K562 (cell line): ENCODE measurements at regions not wholly inside any gene's neighbourhood (a gene's known extent, or its start where the extent isn't known, plus 50 kb on each side); places are given as distances from the start of the nearest gene placed in this dataset.
"Not testable (repeated sequence)": the region's sequence is repeated elsewhere in the genome, so short reads cannot be mapped to it uniquely, and the experiment has no call there.

Experiments
- ATAC-seq: fragments of 200-7000 bp; cut with Tn5 transposase; 3 replicates; pipeline ENCODE4 v1.9.1; 2020; ENCODE audit warnings: moderate library complexity
- BruUV-seq: library from RNA; stranded (reverse); fragments of 400-500 nt; replicated peaks from 2 replicates; lab custom pipeline; 2021; lab: Mats Ljungman, UMichigan
- CTCF ChIA-PET: fragments of 300-600 bp; formaldehyde crosslinking; extraction: SDS; loops from one replicate; lab custom pipeline; 2021; ENCODE audit warnings: low intra/inter-chr PET ratio; lab: Yijun Ruan, JAX
- POLR2A ChIA-PET: fragments of 300-600, 350-650 bp; sonication (Branson Sonifier 250); formaldehyde crosslinking; extraction: SDS; loops from one replicate; lab custom pipeline; 2021; ENCODE audit warnings: antibody characterized with exemption, inconsistent platforms; lab: Yijun Ruan, JAX
- DNase-seq, 4 experiments: peaks; one replicate each; pipeline versions ENCODE4 v3.0.0 to v3.0.0-alpha.2; 2011 to 2018; ENCODE audit warnings: low spot score in 3 of 4, mixed read lengths in 3 of 4; ENCODE audit errors: extremely low read depth in 1 of 4
- FAIRE-seq: peaks from 2 replicates; lab custom pipeline; 2011; peaks lifted over from hg19 to GRCh38; lab: Jason Lieb, UNC
- H2AFZ ChIP-seq: 2 replicates; pipeline ENCODE4 v1.6.0; 2011; ENCODE audit warnings: low read depth, low read length, control low read depth, inconsistent platforms
- H3K27ac ChIP-seq: fragments of 200-600 bp; 3 replicates; pipeline ENCODE4 v1.8.0; 2011; ENCODE audit warnings: low read depth, mild to moderate bottlenecking, control low read depth, inconsistent platforms, low read length, moderate library complexity, mixed read lengths; ENCODE audit errors: extremely low read depth
- H3K27me3 ChIP-seq, 2 experiments: fragments of 300-600 bp in 1 of 2; 2 replicates in 1 of 2; 3 replicates in 1 of 2; pipeline versions ENCODE4 v1.6.0 to v1.8.0; 2011; ENCODE audit warnings: inconsistent platforms in 2 of 2, low read length in 2 of 2, mild to moderate bottlenecking in 1 of 2, mixed read lengths in 1 of 2, moderate library complexity in 1 of 2; ENCODE audit not compliant: control insufficient read depth in 2 of 2, insufficient read depth in 2 of 2
- H3K36me3 ChIP-seq: fragments of 300-600 bp; 3 replicates; pipeline ENCODE4 v1.8.0; 2011; ENCODE audit warnings: mild to moderate bottlenecking, low read length, inconsistent platforms; ENCODE audit not compliant: control insufficient read depth, insufficient read depth
- H3K4me1 ChIP-seq, 2 experiments: fragments of 200-600 bp in 1 of 2; replicated peaks in 1 of 2; 2 replicates in 1 of 2; 3 replicates in 1 of 2; pipeline versions ENCODE4 v1.5.1 to v1.8.0; 2011; ENCODE audit warnings: inconsistent platforms in 2 of 2, low read length in 2 of 2, mild to moderate bottlenecking in 1 of 2, mixed read lengths in 1 of 2, moderate library complexity in 1 of 2; ENCODE audit not compliant: control insufficient read depth in 2 of 2, insufficient read depth in 2 of 2
- H3K4me2 ChIP-seq: 2 replicates; pipeline ENCODE4 v1.6.1; 2011; ENCODE audit warnings: low read length, control low read depth, inconsistent platforms, mixed read lengths; ENCODE audit not compliant: insufficient read depth
- H3K4me3 ChIP-seq: fragments of 200-600 bp; sonication (generic), shearing (Covaris generic); 2 replicates; pipeline ENCODE4 v1.5.1; 2016; ENCODE audit warnings: control low read depth, inconsistent platforms
- H3K79me2 ChIP-seq: fragments of 200-600 bp; 3 replicates; pipeline ENCODE4 v1.8.0; 2011; ENCODE audit warnings: low read length, inconsistent platforms; ENCODE audit not compliant: control insufficient read depth, insufficient read depth
- H3K9ac ChIP-seq, 2 experiments: 2 replicates each; pipeline versions ENCODE4 v1.6.0 to v1.6.1; 2011; ENCODE audit warnings: low read depth in 2 of 2, low read length in 2 of 2, control low read depth in 1 of 2, inconsistent platforms in 1 of 2, mild to moderate bottlenecking in 1 of 2, mixed read lengths in 1 of 2; ENCODE audit not compliant: insufficient read depth in 1 of 2
- H3K9me1 ChIP-seq: one replicate; pipeline ENCODE4 v1.6.0; 2011; ENCODE audit warnings: inconsistent platforms, mild to moderate bottlenecking, low read length, moderate library complexity; ENCODE audit not compliant: control insufficient read depth, insufficient read depth
- H3K9me3 ChIP-seq: replicated peaks from 2 replicates; pipeline ENCODE4 v1.5.1; 2011; ENCODE audit warnings: low read depth, low read length, inconsistent platforms; ENCODE audit not compliant: control insufficient read depth, insufficient read depth
- H4K20me1 ChIP-seq: replicated peaks from 2 replicates; pipeline ENCODE4 v1.6.1; 2011; ENCODE audit warnings: low read length, inconsistent platforms, mixed read lengths; ENCODE audit not compliant: control insufficient read depth, insufficient read depth
- ZNF316 ChIP-seq: fragments of 450-650 bp; IDR thresholded peaks from 2 replicates; pipeline ENCODE4 v1.6.1; 2016
- WGBS: fragments of 100-300 bp; shearing (Covaris generic); methylation state at CpG from one replicate; pipeline ENCODE4 v1.1.6; 2016; ENCODE audit warnings: low coverage, mixed read lengths; ENCODE audit not compliant: insufficient coverage; ENCODE audit errors: missing lambda C conversion rate; 5-methylcytosine and 5-hydroxymethylcytosine counted together
- in situ Hi-C: fragments of 300-500 bp; cut with MboI; formaldehyde crosslinking; loops from 4 replicates; pipeline ENCODE4 v1.15.0; 2018; ENCODE audit warnings: inconsistent platforms, mixed read lengths
- intact Hi-C: fragments of 100-400 bp; cut with micrococcal nuclease; formaldehyde crosslinking; loops from 2 replicates; pipeline ENCODE4 v1.14.2; 2022

GRCh38 chr14:106468869-106469268, 942.5 kb downstream of the TMEM121 start:
- H4K20me1 ChIP-seq, H3K4me3 ChIP-seq, H3K27ac ChIP-seq, intact Hi-C loops, H3K4me1 ChIP-seq, H3K27me3 ChIP-seq, DNase-seq, H2AFZ ChIP-seq, FAIRE-seq, H3K36me3 ChIP-seq, H3K9me1 ChIP-seq, H3K9ac ChIP-seq, BruUV-seq, H3K9me3 ChIP-seq, H3K4me2 ChIP-seq, H3K79me2 ChIP-seq, CTCF ChIA-PET, in situ Hi-C loops: not testable (repeated sequence)
- POLR2A ChIA-PET = interaction anchor here (0.5 to 0.8 kb wide), 2 partner anchors 23 to 260 kb away, joined by 4 read pairs; no protein-coding TSS in a partner anchor
- 40% methylated on average over 1 of the region's 4 CpGs for WGBS
- TF ChIP-seq ZNF316 = peak; percentile 15; the same call in 1 of the 2 replicates
- peak; percentile 74 for ATAC-seq

- in situ Hi-C loops, intact Hi-C loops, DNase-seq, CTCF ChIA-PET, BruUV-seq, H3K4me3 ChIP-seq, H3K27me3 ChIP-seq, H3K9ac ChIP-seq, H3K36me3 ChIP-seq, FAIRE-seq, H3K27ac ChIP-seq, H2AFZ ChIP-seq, H3K9me3 ChIP-seq, POLR2A ChIA-PET, H4K20me1 ChIP-seq, H3K4me1 ChIP-seq, H3K79me2 ChIP-seq, H3K4me2 ChIP-seq, H3K9me1 ChIP-seq: not testable (repeated sequence)
- WGBS = 61% methylated on average over 3 of the region's 3 CpGs
- peak; percentile 45; the same call in 2 of the 3 replicates for ATAC-seq
Measured at GRCh38 chr14:106470028-106470427, 943.6 kb downstream of the TMEM121 start.

GRCh38 chr14:106474261-106475028, 948.1 kb downstream of the TMEM121 start:
- H2AFZ ChIP-seq, in situ Hi-C loops, H3K79me2 ChIP-seq, H3K4me2 ChIP-seq, H3K4me1 ChIP-seq, DNase-seq, H3K27ac ChIP-seq, FAIRE-seq, H3K9ac ChIP-seq, H4K20me1 ChIP-seq, H3K4me3 ChIP-seq, H3K9me3 ChIP-seq, CTCF ChIA-PET, H3K27me3 ChIP-seq, H3K9me1 ChIP-seq, BruUV-seq, intact Hi-C loops, ATAC-seq, POLR2A ChIA-PET, H3K36me3 ChIP-seq: not testable (repeated sequence)
- 83% methylated on average over 6 of the region's 6 CpGs for WGBS
